ENCODE measurements at regions not wholly inside any gene's neighbourhood (a gene's known extent, or its start where the extent isn't known, plus 50 kb on each side); places are given as distances from the start of the nearest gene placed in this dataset.

DNA sequence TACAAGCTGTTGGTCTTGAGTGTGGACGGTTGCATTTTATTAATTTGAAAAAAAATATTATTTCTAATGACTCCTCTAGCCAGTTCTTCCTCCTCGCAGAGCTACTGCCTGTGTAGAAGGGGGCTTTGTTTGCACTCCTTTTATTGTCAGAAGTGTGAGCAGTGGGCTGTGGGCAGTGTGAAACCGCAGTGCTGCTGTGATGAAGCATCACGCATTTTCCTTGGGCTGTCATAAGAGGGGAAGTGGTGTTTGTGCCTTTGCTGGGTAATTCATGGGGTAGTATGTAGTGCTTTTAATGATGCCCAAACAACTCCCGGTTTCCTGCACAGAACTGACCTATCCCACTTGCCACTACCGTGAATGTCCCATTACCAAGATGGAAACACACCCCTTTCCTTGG is 357.3 kb downstream of the ZNF536 start:
- no peaks in the 10 kb centered on the region for H3K36me3 ChIP-seq (ENCODE audit: control insufficient read depth in 2 of 4, insufficient read depth in 4 of 4, low read length in 3 of 4)
- WGBS, 2 experiments (ENCODE audit: extremely low coverage in 1 of 2, insufficient coverage in 1 of 2, insufficient read length in 1 of 2, insufficient replicate concordance in 2 of 2, low coverage in 1 of 2, low lambda C conversion rate in 2 of 2, missing lambda C conversion rate in 1 of 2), result 94% methylated on average over 6 of the region's 6 CpGs; no CpG with 5 or more reads in 1 of the 2 experiments
- POLR2A ChIA-PET (ENCODE audit: partially characterized antibody), result no interaction called here

More for the DNA sequence above, 357.3 kb downstream of the ZNF536 start:
- Histone ChIP-seq H3K4me1 (replicated peaks in 1 of 4; ENCODE audit: control insufficient read depth in 3 of 4, insufficient read depth in 4 of 4, low read length in 3 of 4) (no peaks in the 10 kb centered on the region; a peak in 1 of 7 replicates), H3K56ac (replicated peaks; ENCODE audit: insufficient read length, low read depth, low read length) (no peak overlapping the region), H3K4ac (replicated peaks; ENCODE audit: insufficient read length, low read depth, low read length) (no peak overlapping the region), H3K23ac (ENCODE audit: insufficient read length) (no peak overlapping the region), H3K4me3 (ENCODE audit: extremely low read depth in 1 of 4, insufficient read depth in 2 of 4, low read depth in 3 of 4, low read length in 4 of 4) (no peak overlapping the region), H2AK5ac (ENCODE audit: low read depth, low read length) (no peak overlapping the region), H2BK20ac (ENCODE audit: low read length) (no peak overlapping the region), H3K27me3 (replicated peaks in 1 of 4; ENCODE audit: control insufficient read depth in 3 of 4, extremely low read depth in 1 of 4, insufficient read depth in 3 of 4, low read length in 3 of 4) (no peaks in the 10 kb centered on the region), H2BK120ac (replicated peaks; ENCODE audit: low read depth, low read length) (no peak overlapping the region), H3K27ac (ENCODE audit: low read depth, low read length) (no peak overlapping the region), H3K9ac (replicated peaks in 1 of 4; ENCODE audit: extremely low read depth in 1 of 4, low read depth in 3 of 4, low read length in 3 of 4) (no peak overlapping the region), H3K23me2 (ENCODE audit: low read depth, low read length) (no peaks in the 10 kb centered on the region), H2BK15ac (ENCODE audit: low read length) (no peak overlapping the region), H3K4me2 (ENCODE audit: insufficient read depth in 1 of 2, low read depth in 2 of 2, low read length in 2 of 2) (no peak overlapping the region), H4K91ac (replicated peaks; ENCODE audit: insufficient read length, low read length) (no peak overlapping the region), H2BK12ac (ENCODE audit: low read depth, low read length) (no peak overlapping the region), H3K79me1 (ENCODE audit: low read depth, low read length) (no peaks in the 10 kb centered on the region), H3K79me2 (ENCODE audit: control insufficient read depth in 1 of 2, insufficient read depth in 2 of 2, low read length in 2 of 2) (no peaks in the 10 kb centered on the region), H3K9me3 (ENCODE audit: insufficient read depth in 2 of 2, low read depth in 1 of 2, low read length in 1 of 2) (no peaks in the 10 kb centered on the region), H4K20me1 (replicated peaks in 1 of 2; ENCODE audit: control insufficient read depth in 1 of 2, insufficient read depth in 2 of 2, low read length in 2 of 2) (peaks cover 0 to 2% of the 10 kb centered on the region in 2 experiments), H2BK5ac (ENCODE audit: low read depth, low read length) (no peak overlapping the region), H2AFZ (ENCODE audit: low read length) (no peak overlapping the region), H4K5ac (ENCODE audit: insufficient read length, low read depth, low read length) (no peak overlapping the region), H3K18ac (ENCODE audit: extremely low read depth, low read length) (no peak overlapping the region), H3K14ac (ENCODE audit: insufficient read length) (no peak overlapping the region), H4K8ac (ENCODE audit: extremely low read depth, insufficient read depth, low read length) (no peak overlapping the region)
- no peak for TF ChIP-seq MAFK (IDR thresholded peaks at IDR 0.05; ENCODE audit: low read depth, low read length)
- TF ChIP-seq POLR2A (IDR thresholded peaks at IDR 0.05; ENCODE audit: control extremely low read depth in 1 of 2, low read depth in 2 of 2, low read length in 2 of 2), result no peak
- TF ChIP-seq EGR1 (IDR thresholded peaks at IDR 0.05; ENCODE audit: borderline replicate concordance, low read depth, low read length), result no peak
- TF ChIP-seq RXRA (IDR thresholded peaks at IDR 0.05; ENCODE audit: insufficient read depth, low read depth, low read length), result no peak
- no peak for TF ChIP-seq TAF7 (optimal IDR thresholded peaks at IDR 0.05; ENCODE audit: borderline replicate concordance, low read depth, low read length)
- TF ChIP-seq POU5F1 (IDR thresholded peaks at IDR 0.05; ENCODE audit: low read depth, low read length), result no peak
- TF ChIP-seq SIX5 (IDR thresholded peaks at IDR 0.05; ENCODE audit: low read depth, low read length), result no peak
- TF ChIP-seq CBX8 (IDR thresholded peaks at IDR 0.05; ENCODE audit: borderline replicate concordance, low read depth, low read length), result no peak
- CTCF ChIA-PET (ENCODE audit: partially characterized antibody), result interaction anchor here (0.9 kb wide), 1 partner anchor 70 kb away, joined by 3 read pairs; no protein-coding TSS in a partner anchor
- no peak for FAIRE-seq
- no peak for DNase-seq (ENCODE audit: low read depth in 1 of 2, low spot score in 2 of 2)
